Tibial nerve (tissue), 3 donors: ENCODE measurements at regions not wholly inside any gene's neighbourhood (a gene's known extent, or its start where the extent isn't known, plus 50 kb on each side); places are given as distances from the start of the nearest gene placed in this dataset.

Experiments
- CTCF ChIP-seq, 5 experiments: fragments of 200-600 bp in 3 of 5; fragments of 450-650 bp in 2 of 5; sonication (generic) in 3 of 5; IDR thresholded peaks; one replicate each; pipeline ENCODE4 v1.5.1; 2016 to 2019; ENCODE audit warnings: antibody characterized with exemption in 5 of 5, mild to moderate bottlenecking in 3 of 5, moderate library complexity in 2 of 5
- POLR2A ChIP-seq, 2 donors: fragments of 450-650 bp; IDR thresholded peaks; one replicate each; pipeline ENCODE4 v1.6.1; 2017; ENCODE audit warnings: antibody characterized with exemption in 2 of 2, mild to moderate bottlenecking in 2 of 2, moderate library complexity in 2 of 2

GRCh38 chr12:3965046-3965445 is 91.8 kb upstream of the PARP11 start:
- TF ChIP-seq CTCF (IDR thresholded peaks at IDR 0.05), result no peak
- TF ChIP-seq POLR2A (IDR thresholded peaks at IDR 0.05), result no peak
